Chondrocyte (in vitro differentiated cells): ENCODE measurements at regions not wholly inside any gene's neighbourhood (a gene's known extent, or its start where the extent isn't known, plus 50 kb on each side); places are given as distances from the start of the nearest gene placed in this dataset.
"Not testable (repeated sequence)": the region's sequence is repeated elsewhere in the genome, so short reads cannot be mapped to it uniquely, and the experiment has no call there.

Source experiments
- DNase-seq: peaks from one replicate; pipeline ENCODE4 v3.0.0; 2021; ENCODE audit warnings: mixed read lengths, low spot score
- H3K27ac Mint-ChIP-seq: one replicate; pipeline ENCODE4 v1.8.0; 2021; ENCODE audit warnings: mild to moderate bottlenecking, moderate library complexity, mixed read lengths; ENCODE audit not compliant: unreplicated experiment
- H3K27me3 Mint-ChIP-seq: 2 replicates; pipeline ENCODE4 v1.8.0; 2021; ENCODE audit warnings: low read depth, mixed read lengths
- H3K36me3 Mint-ChIP-seq: 2 replicates; pipeline ENCODE4 v1.8.0; 2021; ENCODE audit warnings: low read depth, mixed read lengths
- H3K4me1 Mint-ChIP-seq: 2 replicates; pipeline ENCODE4 v1.8.0; 2021; ENCODE audit warnings: low read depth, mild to moderate bottlenecking, mixed read lengths
- H3K4me3 Mint-ChIP-seq: one replicate; pipeline ENCODE4 v1.8.0; 2021; ENCODE audit warnings: mild to moderate bottlenecking, moderate library complexity, mixed read lengths; ENCODE audit not compliant: unreplicated experiment
- H3K9me3 Mint-ChIP-seq: 2 replicates; pipeline ENCODE4 v1.8.0; 2021; ENCODE audit warnings: low read depth, mixed read lengths
- CTCF ChIP-seq: fragments of 200-600 bp; sonication (generic); IDR thresholded peaks from 2 replicates; pipeline ENCODE4 v1.5.0; 2021; ENCODE audit warnings: antibody characterized with exemption, mild to moderate bottlenecking, moderate library complexity

- no peaks in the 10 kb centered on the region for H3K27me3 Mint-ChIP-seq
- TF ChIP-seq CTCF: no peak
Measured at GRCh38 chr2:129504646-129505045, 474.8 kb upstream of the RAB6C start.

GRCh38 chr2:129518937-129519336, 460.5 kb upstream of the RAB6C start:
- peaks cover 27% of the 10 kb centered on the region for H3K9me3 Mint-ChIP-seq
- no peak overlapping the region for H3K4me3 Mint-ChIP-seq
- DNase-seq: no peak
- H3K36me3 Mint-ChIP-seq: no peaks in the 10 kb centered on the region
- H3K4me1 Mint-ChIP-seq: no peaks in the 10 kb centered on the region
- no peak for TF ChIP-seq CTCF
- H3K27me3 Mint-ChIP-seq: no peaks in the 10 kb centered on the region
- H3K27ac Mint-ChIP-seq: no peak overlapping the region

More at GRCh38 chr2:129504646-129505045, 474.8 kb upstream of the RAB6C start:
- no peak for DNase-seq
- no peaks in the 10 kb centered on the region for H3K36me3 Mint-ChIP-seq
- H3K4me3 Mint-ChIP-seq: no peak overlapping the region
- peaks cover 7% of the 10 kb centered on the region for H3K9me3 Mint-ChIP-seq
- no peak overlapping the region for H3K27ac Mint-ChIP-seq
- H3K4me1 Mint-ChIP-seq: no peaks in the 10 kb centered on the region

- H3K27ac Mint-ChIP-seq, H3K4me3 Mint-ChIP-seq, H3K36me3 Mint-ChIP-seq, H3K4me1 Mint-ChIP-seq, DNase-seq, H3K27me3 Mint-ChIP-seq: not testable (repeated sequence)
- peaks cover 31% of the 10 kb centered on the region for H3K9me3 Mint-ChIP-seq
Measured at GRCh38 chr2:129532158-129532557, 447.3 kb upstream of the RAB6C start.

- no peaks in the 10 kb centered on the region for H3K27me3 Mint-ChIP-seq
Measured at GRCh38 chr2:129548880-129549279, 430.6 kb upstream of the RAB6C start.

GRCh38 chr2:129550536-129550935, 428.9 kb upstream of the RAB6C start:
- no peak for TF ChIP-seq CTCF
- Mint-ChIP-seq H3K27me3 (peaks cover 3% of the 10 kb centered on the region), H3K36me3 (no peaks in the 10 kb centered on the region), H3K4me1 (no peaks in the 10 kb centered on the region), H3K27ac (no peak overlapping the region), H3K4me3 (no peak overlapping the region), H3K9me3 (peaks cover 12% of the 10 kb centered on the region)
- no peak for DNase-seq

More at GRCh38 chr2:129548880-129549279, 430.6 kb upstream of the RAB6C start:
- Mint-ChIP-seq H3K27ac (no peak overlapping the region), H3K9me3 (peaks cover 16% of the 10 kb centered on the region), H3K36me3 (no peaks in the 10 kb centered on the region), H3K4me1 (no peaks in the 10 kb centered on the region), H3K4me3 (no peak overlapping the region)
- TF ChIP-seq CTCF: no peak
- no peak for DNase-seq

GRCh38 chr2:129554373-129554772, 425.1 kb upstream of the RAB6C start:
- no peaks in the 10 kb centered on the region for H3K36me3 Mint-ChIP-seq
- peaks cover 3% of the 10 kb centered on the region for H3K27me3 Mint-ChIP-seq
- peaks cover 9% of the 10 kb centered on the region for H3K9me3 Mint-ChIP-seq
- no peak overlapping the region for H3K4me3 Mint-ChIP-seq
- no peak for TF ChIP-seq CTCF
- DNase-seq: no peak
- H3K27ac Mint-ChIP-seq: no peak overlapping the region
- H3K4me1 Mint-ChIP-seq: no peaks in the 10 kb centered on the region
